NCI-H2196 treated with DMSO at 0.1 percent for 48 hours (cell line): ENCODE measurements at regions not wholly inside any gene's neighbourhood (a gene's known extent, or its start where the extent isn't known, plus 50 kb on each side); places are given as distances from the start of the nearest gene placed in this dataset.

Experiments used
- DNase-seq: peaks from one replicate; lab custom pipeline; 2025; ENCODE audit not compliant: unreplicated experiment; lab: John Stamatoyannopoulos, UW

DNA sequence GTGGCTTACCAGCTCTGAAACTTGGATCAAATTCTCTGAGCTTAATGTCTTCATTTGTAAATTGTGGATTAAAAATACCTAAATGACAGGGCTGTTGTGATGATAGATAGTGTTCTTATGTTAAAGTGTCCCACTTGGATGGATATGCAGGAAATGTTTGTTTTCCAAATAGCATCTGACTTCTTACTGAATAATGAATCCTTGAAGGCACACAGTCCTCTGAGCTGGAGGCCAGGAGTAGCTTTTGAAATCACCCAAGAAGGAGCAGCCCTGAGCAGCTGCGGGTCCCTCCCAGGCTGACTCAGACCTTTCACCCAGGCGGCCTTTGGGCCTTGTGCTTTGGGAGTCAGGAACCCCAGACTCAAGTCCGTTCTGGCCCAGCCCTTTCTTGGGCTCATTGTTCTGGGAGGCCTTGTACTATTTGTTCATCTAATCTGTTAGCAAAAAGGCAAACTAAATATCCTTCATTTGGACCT is 173.0 kb upstream of the GATA6 start:
- DNase-seq, result no peak

DNA sequence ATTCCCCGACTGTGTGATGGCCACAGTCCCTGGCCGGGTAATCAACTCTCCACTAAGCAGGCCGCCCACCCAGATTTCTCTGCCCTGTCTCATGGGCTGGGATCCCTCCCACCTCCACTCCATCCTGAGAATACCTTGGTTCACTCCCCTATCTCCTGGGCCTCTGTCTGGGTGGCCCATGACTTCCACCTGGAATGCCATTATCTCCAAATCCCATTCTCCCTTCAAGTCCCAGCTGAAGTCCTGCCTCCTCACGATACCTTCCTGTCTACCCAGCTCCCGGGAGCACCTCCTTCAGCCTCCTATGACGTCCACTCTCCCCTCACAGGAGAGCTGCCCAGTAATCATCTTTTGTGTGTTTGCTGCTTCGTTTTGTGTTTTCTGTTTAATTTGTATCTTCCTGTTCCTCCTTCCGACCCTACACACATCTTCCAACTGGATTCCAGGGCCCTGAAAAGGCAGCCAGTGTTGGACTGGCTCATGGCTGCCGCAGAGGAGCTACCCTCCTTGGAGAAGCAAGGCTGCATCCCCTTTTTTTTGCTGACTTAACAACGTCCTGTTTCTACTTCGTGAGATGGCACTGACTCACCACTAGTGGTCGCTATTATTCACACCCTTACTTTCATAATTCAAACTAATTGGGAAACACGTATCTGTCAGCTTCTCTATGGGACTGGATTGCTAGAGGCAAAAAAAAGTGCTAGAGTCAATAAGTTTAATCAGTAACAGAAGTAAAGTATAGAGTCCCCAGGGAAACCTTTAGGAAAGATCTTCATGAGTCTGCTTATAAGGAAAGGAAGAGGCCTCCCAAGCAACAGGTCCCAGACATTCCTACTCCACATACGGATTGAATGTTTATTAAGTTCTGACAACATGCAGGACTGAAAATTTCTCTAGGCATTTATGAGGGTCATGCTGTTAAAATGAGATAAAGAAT is 171.9 kb upstream of the GATA6 start:
- DNase-seq, result peak; percentile 40

DNA sequence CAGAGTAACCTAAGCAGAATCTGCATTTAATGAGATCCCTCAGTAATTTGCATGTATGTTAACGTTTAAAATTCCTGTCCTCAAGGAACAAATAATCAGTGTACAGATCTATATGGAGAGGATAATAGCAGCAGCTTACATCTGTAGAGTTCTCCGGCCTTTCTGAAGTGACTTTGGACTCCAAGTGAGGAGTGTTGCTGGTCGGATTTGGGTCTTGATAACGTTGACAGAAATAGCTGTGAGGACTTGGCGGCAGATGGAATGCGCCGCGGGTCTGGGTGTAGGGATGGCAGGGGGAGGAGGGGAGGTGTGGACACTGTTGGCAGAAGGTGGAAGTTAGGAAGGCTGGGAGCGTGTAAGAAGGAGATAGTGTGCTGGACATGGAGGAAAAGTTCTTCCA is 170.9 kb upstream of the GATA6 start:
- no peak for DNase-seq

DNA sequence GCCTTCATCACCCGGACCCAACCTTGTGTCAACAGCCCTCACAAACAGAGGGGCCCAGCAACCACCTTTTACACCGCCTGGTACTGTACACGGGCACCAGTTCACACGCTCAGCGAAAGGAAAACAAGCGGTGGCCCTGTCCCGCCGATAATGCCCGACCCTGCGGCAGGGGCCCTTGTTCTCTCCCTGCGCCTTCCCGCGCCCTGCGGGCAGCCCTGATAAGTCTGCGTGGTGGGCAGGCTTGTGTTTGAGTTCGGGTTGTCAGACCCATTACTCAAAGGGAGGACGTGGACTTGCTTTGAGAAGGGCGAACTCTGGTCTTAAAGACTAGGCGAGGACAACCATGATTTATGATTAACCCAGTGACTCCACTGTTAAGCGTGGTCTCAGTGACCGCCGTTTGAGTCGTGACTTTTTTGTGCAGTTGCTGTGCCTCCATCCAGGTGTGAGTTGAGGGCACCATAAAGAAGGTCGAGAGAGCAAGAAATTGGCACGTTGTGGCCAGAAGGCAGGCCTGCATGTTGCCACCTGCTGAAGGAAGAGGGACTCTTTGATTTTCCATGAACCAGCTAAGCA is 167.4 kb upstream of the GATA6 start:
- no peak for DNase-seq

DNA sequence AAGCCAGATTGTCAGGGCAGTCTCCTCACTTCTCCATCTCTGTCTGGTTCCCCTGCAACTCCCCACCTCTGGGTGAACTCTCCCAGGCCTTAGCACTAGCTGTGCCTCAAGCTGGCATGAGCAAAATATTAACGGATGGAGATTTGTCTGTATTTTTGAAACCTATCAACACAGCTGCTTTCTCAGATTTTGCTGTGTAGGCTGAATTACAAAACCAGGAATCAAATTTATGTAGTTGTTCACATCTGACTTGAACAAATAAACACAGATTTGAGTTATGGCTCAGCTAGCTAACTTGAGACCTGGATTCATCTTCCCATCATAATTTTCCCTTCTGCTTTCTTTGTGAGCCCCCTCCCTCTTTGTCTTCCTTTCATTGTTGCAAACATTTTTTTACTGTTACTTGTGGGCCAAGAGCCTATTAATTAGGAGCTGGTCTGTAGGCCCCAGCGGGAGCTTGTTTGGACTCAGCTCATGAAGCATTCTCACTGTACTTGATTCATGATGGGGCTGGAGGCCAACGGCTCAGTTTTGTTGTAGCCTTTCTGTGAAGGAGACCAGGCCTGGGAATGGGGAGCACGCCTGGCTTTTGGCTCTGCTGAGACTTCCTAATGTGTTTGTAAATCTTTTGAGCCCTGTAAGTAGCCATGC is 164.1 kb upstream of the GATA6 start:
- DNase-seq, result no peak

DNA sequence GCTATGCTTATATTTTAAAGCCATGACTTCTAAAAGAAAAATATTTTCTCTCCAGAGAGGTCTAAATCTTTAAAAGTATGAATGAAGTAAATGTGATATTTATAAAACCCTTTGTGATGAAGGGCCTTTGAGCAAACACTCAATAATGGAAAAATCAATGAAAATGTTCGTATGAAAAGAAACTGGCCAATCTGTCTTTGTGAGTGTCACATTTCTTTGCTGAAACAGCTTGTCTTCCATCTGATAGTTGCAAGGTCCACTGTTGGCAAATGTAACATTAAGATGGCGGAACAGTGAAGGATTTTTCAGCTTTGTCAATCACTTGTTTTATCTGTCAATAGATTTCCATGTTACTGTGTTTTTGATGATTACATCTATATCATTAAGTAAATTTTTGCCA is 162.9 kb upstream of the GATA6 start:
- DNase-seq, result no peak

DNA sequence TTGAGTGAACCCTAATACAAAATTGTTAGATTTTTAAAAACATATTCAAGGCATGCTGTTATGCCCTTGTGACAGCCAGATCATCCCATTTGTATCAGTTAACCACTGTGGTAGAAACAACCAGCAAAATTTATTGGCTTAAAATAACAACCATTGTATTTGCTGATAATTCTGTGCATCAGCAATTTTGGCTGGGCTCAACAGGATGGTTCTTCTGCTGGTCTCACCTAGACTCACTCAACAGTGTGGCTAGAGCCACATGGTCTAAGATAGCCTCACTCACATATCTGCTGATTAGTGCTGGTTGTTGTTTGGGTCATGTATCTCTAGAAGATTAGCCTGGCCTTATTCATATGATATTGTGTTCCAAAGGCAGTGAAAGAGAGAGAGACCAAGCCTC is 160.1 kb upstream of the GATA6 start:
- DNase-seq, result no peak

DNA sequence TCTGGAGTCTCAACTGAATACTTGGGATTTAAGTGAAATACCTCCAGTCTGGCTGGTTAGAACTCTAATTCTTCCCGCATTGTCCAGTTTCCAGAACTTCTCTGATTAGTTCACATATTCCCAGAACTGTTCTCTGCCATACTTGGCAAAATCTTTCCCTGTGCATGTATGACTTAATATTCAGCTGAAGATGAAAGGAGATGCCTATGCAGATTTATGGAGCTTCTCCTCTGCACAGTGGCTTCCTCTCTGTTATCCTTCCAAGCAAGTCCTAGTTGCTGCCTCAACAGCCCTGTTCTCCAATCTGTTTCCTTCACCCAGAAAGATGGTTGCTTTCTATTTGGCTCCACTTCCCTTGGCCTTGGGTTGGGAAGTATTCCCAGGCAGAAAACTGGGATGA is 155.4 kb upstream of the GATA6 start:
- no peak for DNase-seq

DNA sequence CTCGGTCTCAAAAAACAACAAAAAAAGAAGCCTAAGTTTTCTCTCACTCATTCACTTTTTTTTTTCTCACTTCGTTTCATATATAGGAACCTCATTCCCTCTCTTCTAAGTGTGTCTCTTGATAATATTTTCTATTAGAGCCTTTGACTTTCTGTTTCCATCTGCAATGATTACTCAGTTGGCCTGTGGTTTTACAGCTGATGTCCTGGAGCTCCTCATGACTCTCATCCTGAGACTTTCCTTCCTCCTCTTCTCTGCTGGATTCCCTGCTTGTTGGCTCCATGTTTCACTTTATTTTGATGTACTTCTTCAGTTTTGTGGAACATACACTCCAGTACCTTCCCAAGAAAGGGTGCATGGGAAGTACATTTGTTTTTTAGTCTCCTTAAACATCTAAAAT is 154.2 kb upstream of the GATA6 start:
- DNase-seq, result no peak

DNA sequence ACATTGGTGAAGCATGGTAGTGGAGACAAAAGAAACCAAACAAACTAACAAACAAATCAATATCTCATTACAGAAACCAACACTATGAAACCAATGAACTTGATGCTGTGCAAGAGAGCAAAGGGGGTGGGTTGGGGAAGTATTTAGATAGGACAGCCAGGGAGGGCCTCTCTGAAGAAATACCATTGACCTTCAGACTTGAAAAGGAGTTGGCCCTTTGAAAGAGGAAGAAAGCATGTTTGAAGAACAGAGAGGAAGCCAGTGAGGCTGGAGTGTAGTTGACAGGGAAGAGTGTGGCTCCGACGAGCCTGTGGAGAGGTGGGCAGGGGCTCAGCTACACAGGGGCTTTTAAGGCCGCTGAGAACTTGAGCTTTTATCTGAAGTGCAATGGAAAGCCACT is 151.0 kb upstream of the GATA6 start:
- DNase-seq, result no peak

DNA sequence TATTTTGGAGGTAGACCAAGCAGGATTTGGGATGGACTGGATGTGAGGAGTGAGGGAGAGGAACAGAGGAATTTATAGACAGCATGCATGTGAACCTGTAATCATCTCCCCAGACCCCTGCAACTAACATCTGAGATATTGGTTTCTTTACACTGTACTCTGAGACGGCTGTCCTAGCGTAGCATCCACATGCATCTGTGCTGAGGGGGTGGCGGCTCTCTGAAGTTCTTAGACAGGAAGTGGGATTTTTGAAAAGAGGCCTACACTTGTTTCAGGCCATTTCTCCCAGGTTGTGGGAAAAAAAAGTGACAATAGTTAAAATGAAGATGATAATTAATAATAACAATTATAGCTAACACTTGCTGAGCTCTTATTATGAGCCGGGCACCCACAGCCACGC is 150.2 kb upstream of the GATA6 start:
- no peak for DNase-seq

DNA sequence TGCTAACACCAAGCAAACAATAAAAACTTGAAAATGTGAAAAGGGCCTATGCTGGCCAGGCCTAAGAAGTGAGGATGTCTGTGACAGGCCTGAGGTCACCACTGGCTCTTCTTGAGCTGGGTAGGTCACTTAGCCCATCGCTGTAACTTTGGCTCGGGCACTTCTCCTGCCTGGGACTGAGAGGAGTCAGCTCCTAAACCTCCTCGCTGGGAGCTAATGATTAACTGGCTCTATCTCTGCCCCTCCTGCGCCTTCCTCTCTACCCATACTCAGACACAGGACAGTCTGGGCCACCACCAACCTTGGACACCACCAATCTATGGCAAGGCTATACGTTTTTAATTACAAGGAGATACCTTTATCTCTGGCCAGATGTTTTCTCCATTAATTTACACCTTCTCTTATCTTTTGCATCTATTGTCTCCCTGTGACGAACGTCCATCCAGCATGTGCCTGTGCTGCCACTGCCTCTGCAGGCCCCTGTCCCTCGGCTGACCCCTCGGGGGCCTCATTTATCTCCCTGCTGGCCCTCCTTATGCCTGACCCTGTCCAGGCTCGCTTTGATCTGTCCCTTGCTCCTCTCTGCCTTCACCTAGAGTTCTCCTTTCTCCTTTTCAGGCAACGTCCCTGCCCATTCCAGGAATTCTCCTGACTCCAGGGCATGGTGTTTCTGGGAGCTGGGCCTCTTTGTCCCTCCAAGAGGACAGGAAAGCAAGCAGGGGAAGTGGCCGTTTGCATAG is 149.1 kb upstream of the GATA6 start:
- DNase-seq, result no peak

DNA sequence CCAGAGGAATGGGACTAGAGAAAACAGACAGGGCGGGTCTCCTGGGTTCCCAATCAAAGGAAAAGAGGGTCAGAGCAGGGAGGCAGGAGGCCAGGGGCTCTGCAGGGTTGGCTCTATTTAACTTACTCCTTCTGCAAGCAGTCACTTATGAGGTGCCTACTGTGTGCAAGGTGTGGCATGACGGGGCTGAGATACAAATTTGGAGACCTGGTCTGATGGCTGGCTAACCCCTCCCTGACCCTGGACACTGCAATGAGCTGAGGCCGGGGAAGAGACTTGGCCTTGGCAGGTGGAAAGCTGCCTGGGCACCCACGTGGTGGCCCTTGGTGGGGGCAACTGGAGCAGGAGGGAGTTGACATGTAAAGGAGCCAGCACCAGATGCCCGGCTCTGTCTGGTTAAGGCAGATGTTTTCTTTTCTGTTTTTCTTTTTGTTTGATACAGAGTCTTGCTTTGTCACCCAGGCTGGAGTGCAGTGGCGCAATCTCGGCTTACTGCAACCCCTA is 148.5 kb upstream of the GATA6 start:
- no peak for DNase-seq

DNA sequence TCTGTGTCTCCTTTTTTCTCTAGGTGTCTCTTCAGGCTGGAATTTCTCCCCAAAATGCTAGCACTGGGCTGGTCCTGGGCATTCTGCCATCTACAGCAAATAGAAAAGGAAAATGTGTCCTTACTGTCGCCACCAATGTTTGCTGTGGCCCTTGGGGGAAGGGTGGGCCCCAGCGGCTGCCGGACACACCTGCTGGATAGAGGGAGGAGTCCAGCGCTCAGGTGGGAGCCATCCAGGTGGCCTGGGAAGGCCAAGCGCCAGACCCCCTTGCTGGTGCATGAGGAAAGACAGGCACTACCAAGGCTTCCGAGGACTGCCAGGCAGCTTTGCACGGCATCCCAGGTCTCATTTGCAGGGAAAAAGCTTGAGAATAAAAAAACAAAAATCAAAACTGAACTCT is 147.7 kb upstream of the GATA6 start:
- no peak for DNase-seq

DNA sequence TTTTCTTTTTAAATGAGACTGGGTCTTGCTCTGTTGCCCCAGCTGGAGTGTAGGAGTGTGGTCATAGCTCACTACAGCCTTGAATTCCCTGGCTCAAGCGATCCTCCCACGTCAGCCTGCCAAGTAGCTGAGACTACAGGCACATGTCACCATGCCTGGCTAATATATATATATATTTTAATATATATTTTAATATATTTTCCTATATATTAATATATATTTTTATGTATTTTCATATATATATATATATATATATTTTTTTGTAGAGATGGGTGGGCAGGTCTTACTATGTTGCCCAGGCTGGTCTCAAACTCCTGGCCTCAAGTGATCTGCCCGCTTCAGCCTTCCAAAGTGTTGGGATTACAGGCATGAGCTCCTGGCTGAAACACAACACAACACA is 144.5 kb upstream of the GATA6 start:
- DNase-seq, result no peak

DNA sequence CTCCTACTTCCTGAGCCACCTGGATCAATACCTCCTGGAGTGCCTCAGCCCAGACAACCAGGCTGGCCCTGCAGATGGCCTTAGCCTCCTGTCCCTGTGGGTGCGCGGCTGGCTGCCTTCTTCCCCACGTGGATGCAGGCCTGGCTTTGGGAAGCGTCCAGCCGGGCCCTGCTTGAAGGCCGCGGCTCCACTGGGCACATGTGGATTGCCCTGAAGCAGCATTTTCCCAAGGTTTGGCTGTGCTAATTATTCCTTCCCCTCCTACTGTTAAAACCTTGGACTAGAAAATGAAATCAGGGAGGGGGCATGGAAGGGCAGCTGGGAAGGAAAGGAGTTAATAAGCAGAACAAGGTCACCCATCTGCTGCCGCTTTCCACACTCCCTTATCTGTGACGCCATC is 143.0 kb upstream of the GATA6 start:
- no peak for DNase-seq

DNA sequence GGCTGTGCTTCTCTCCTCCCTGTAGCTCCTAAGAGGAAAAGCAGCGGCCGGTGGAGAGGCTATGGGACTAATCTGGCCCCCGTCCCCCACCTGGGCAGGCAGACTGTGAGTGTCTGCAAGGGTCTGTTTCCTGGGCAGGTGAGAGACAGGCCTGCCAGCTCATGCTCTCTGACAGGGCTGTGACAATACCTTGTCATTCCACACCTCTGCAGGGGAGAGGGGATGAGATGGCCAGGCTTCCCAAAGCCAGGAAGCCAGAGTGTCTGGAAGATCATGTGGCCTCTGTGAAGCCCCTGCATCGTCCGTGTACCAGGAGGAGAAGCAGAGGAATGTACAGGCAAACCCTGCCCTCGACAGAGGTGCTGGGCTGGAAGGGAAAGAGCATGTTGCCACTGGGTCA is 142.5 kb upstream of the GATA6 start:
- DNase-seq, result no peak

DNA sequence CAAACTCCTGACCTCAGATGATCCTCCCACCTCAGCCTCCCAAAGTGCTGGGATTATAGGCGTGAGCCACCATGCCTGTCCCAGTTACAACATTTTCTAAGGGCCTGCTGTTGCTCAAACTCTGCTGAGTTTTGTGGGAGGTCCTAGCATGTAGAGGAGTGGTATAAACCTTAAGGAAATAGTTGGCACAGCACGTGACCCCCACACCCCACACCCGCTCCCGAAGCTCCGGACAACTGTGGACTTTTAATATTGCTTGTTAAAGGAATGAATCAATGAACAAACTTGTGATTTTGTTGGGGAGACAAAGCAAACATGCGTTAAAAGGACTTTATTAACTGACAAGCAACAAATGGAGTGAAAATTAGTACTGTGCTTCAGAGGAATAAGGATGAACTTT is 137.8 kb upstream of the GATA6 start:
- no peak for DNase-seq

DNA sequence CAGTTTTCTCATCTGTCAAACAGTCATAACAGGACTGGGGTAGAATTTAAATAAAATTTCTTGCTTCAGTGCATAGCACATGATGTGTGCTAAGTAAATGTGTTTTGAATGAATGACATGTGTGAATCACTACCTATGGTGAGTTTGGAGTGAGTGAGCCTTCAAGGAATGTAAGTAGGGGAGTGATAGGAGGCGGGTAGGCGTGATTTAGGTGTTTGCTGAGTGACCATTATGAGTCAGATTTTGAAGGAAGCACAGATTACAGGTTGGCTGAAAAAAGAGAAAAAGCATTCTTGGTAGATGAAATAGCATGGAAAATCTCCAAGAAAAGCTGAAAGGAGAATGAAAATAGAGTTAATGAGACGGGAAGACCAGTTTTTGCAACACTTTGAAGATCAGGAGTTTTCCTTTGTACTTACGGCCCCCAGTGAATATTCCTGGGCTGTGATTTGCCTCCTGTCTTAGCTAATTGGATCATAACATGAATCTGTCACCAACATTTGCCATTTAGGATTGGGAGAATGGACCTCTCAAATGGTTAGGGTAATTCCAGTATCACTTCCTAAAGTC is 136.9 kb upstream of the GATA6 start:
- DNase-seq, result no peak

DNA sequence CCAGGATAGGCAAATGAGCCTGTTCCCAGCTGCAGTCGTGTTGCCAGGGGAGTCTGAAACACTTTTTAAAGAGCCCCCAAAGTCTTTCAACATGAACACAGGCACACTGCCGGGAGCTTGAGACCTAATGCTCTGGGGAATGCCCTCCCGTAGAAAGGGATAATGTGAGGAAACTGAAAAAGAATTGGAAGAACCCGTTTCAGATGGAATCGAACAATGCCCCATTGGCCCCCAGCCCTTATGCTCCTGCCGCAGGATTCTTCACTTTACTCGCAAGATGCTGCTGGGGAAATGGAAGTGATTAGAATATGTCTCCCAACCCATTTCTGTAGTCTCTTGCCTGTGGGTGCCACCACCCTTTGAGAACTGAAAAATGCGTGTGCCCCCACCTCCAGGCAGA is 136.3 kb upstream of the GATA6 start:
- no peak for DNase-seq

DNA sequence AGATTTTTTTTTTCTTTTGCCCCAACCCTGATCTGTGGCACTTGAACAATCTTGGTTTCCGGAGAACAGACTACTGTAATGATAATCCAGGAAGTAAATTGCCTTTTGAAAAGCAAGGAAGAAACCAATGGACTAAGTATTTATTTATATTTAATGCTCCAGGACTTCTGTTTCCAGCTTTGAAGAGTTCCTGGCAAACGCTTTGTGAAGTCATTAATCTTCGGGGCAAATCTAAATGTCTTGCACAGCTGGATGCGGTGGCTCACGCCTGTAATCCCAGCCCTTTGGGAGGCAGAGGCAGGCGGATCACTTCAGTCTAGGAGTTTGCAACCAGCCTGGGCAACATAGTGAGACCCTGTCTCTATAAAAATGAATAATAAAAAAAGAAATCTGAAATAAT is 135.1 kb upstream of the GATA6 start:
- DNase-seq, result no peak
